Neural progenitor cell (in vitro differentiated cells): ENCODE measurements at regions not wholly inside any gene's neighbourhood (a gene's known extent, or its start where the extent isn't known, plus 50 kb on each side); places are given as distances from the start of the nearest gene placed in this dataset.

Source experiments
- DNase-seq: peaks from one replicate; pipeline ENCODE4 v3.0.0-alpha.2; 2016; ENCODE audit warnings: low spot score
- H2AFZ ChIP-seq: fragments of 200-600 bp; sonication (generic); replicated peaks from 2 replicates; pipeline ENCODE4 v1.6.1; 2016; ENCODE audit warnings: antibody characterized with exemption
- H3F3A ChIP-seq: fragments of 200-600 bp; sonication (generic); 2 replicates; pipeline ENCODE4 v1.6.1; 2016; ENCODE audit warnings: antibody characterized with exemption, low read depth
- H3K27ac ChIP-seq: fragments of 200-600 bp; sonication (generic); 2 replicates; pipeline ENCODE4 v1.5.1; 2016; ENCODE audit warnings: mild to moderate bottlenecking
- H3K27me3 ChIP-seq: fragments of 200-600 bp; sonication (generic); 2 replicates; pipeline ENCODE4 v1.6.1; 2016; ENCODE audit warnings: mild to moderate bottlenecking, moderate library complexity
- H3K36me3 ChIP-seq: fragments of 200-600 bp; sonication (generic); 2 replicates; pipeline ENCODE4 v1.5.1; 2016
- H3K4me1 ChIP-seq: fragments of 200-600 bp; sonication (generic); 2 replicates; pipeline ENCODE4 v1.6.1; 2016; ENCODE audit warnings: mixed run types
- H3K4me2 ChIP-seq: fragments of 200-600 bp; sonication (generic); 2 replicates; pipeline ENCODE4 v1.6.1; 2016
- H3K4me3 ChIP-seq: fragments of 200-600 bp; sonication (generic); 2 replicates; pipeline ENCODE4 v1.5.1; 2016
- H3K79me2 ChIP-seq: fragments of 200-600 bp; sonication (generic); 2 replicates; pipeline ENCODE4 v1.6.1; 2016; ENCODE audit warnings: low read depth
- H3K9ac ChIP-seq: fragments of 200-600 bp; sonication (generic); 2 replicates; pipeline ENCODE4 v1.6.1; 2016
- H3K9me3 ChIP-seq: fragments of 200-600 bp; sonication (generic); 2 replicates; pipeline ENCODE4 v1.5.1; 2016; ENCODE audit warnings: low read depth
- H4K20me1 ChIP-seq: fragments of 200-600 bp; sonication (generic); 2 replicates; pipeline ENCODE4 v1.6.1; 2016; ENCODE audit warnings: low read depth
- H3K27ac Mint-ChIP-seq: 3 replicates; pipeline ENCODE4 v1.8.0; 2021; ENCODE audit warnings: mixed read lengths
- H3K27me3 Mint-ChIP-seq: 2 replicates; pipeline ENCODE4 v1.8.0; 2022; ENCODE audit warnings: low read depth, mild to moderate bottlenecking, inconsistent platforms, moderate library complexity, mixed read lengths; ENCODE audit not compliant: insufficient read depth
- H3K36me3 Mint-ChIP-seq: 3 replicates; pipeline ENCODE4 v1.8.0; 2021; ENCODE audit warnings: mixed read lengths
- H3K4me1 Mint-ChIP-seq: 3 replicates; pipeline ENCODE4 v1.8.0; 2021; ENCODE audit warnings: mixed read lengths
- H3K4me3 Mint-ChIP-seq: 3 replicates; pipeline ENCODE4 v1.8.0; 2021; ENCODE audit warnings: mild to moderate bottlenecking, moderate library complexity, mixed read lengths
- H3K9me3 Mint-ChIP-seq: 3 replicates; pipeline ENCODE4 v1.8.0; 2020; ENCODE audit warnings: mixed read lengths
- EZH2 ChIP-seq: fragments of 200-600 bp; sonication (generic); IDR thresholded peaks from 2 replicates; pipeline ENCODE4 v1.6.1; 2017; ENCODE audit warnings: antibody characterized with exemption, mild to moderate bottlenecking, moderate library complexity
- EZH2phosphoT487 ChIP-seq: fragments of 200-600 bp; sonication (generic); IDR thresholded peaks from 2 replicates; pipeline ENCODE4 v1.6.1; 2017; ENCODE audit warnings: antibody characterized with exemption
- TF ChIP-seq, protein P1 (sequence below): fragments of 200-600 bp; sonication (generic); IDR thresholded peaks from 2 replicates; pipeline ENCODE4 v1.5.1; 2017; ENCODE audit warnings: antibody characterized with exemption, mild to moderate bottlenecking

DNA sequence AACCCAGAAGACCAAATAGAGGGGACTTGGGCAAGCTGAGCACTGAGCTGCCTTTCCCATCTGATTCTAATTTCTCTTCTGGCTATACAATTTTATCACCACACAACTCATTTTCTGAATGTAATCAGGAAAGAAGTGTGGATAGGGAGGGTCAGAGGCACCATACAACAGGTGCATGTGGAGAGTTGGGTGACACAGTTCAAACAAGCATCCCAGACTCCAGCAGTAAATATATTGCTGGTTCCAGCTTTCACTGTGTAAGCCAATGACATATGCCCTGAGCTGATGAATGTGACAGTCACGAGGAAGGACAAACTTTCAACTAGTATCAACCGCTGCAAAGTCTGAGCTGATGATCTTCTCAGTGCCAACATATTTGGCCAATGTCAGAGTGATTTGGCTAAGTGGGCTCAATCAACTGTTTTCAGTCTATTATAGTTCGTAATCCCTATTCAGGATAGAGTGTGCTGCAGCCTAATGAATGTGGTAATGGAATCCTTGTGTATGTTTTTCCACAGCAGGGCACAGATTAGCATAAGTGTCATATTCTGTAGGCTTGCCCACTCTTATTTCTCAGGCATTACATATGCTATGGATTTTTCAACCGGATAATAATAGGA lies 109.9 kb upstream of the MEIS1 start:
- H3F3A ChIP-seq: peaks cover 7% of the 10 kb centered on the region
- Mint-ChIP-seq H3K27me3 (peaks cover 5% of the 10 kb centered on the region), H3K4me3 (no peak overlapping the region), H3K36me3 (no peaks in the 10 kb centered on the region), H3K27ac (no peak overlapping the region), H3K9me3 (no peaks in the 10 kb centered on the region), H3K4me1 (peaks cover 40% of the 10 kb centered on the region)
- peaks cover 26% of the 10 kb centered on the region for H3K4me1 ChIP-seq
- H3K36me3 ChIP-seq: no peaks in the 10 kb centered on the region
- no peak overlapping the region for H2AFZ ChIP-seq
- no peak overlapping the region for H3K4me2 ChIP-seq
- no peaks in the 10 kb centered on the region for H4K20me1 ChIP-seq
- no peaks in the 10 kb centered on the region for H3K27me3 ChIP-seq
- H3K27ac ChIP-seq: no peak overlapping the region
- no peak for DNase-seq
- H3K9ac ChIP-seq: no peak overlapping the region
- TF ChIP-seq EZH2: no peak
- TF ChIP-seq EZH2phosphoT487: no peak
- TF ChIP-seq, protein P1, sequence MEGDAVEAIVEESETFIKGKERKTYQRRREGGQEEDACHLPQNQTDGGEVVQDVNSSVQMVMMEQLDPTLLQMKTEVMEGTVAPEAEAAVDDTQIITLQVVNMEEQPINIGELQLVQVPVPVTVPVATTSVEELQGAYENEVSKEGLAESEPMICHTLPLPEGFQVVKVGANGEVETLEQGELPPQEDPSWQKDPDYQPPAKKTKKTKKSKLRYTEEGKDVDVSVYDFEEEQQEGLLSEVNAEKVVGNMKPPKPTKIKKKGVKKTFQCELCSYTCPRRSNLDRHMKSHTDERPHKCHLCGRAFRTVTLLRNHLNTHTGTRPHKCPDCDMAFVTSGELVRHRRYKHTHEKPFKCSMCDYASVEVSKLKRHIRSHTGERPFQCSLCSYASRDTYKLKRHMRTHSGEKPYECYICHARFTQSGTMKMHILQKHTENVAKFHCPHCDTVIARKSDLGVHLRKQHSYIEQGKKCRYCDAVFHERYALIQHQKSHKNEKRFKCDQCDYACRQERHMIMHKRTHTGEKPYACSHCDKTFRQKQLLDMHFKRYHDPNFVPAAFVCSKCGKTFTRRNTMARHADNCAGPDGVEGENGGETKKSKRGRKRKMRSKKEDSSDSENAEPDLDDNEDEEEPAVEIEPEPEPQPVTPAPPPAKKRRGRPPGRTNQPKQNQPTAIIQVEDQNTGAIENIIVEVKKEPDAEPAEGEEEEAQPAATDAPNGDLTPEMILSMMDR: no peak
- H3K79me2 ChIP-seq: no peaks in the 10 kb centered on the region
- no peaks in the 10 kb centered on the region for H3K9me3 ChIP-seq
- H3K4me3 ChIP-seq: no peak overlapping the region

GRCh38 chr2:66324356-66324755 lies 110.6 kb upstream of the MEIS1 start:
- Mint-ChIP-seq H3K4me1 (peaks cover 37% of the 10 kb centered on the region), H3K4me3 (no peak overlapping the region), H3K9me3 (peaks cover under 1% of the 10 kb centered on the region), H3K27ac (no peak overlapping the region), H3K27me3 (peaks cover 5% of the 10 kb centered on the region), H3K36me3 (no peaks in the 10 kb centered on the region)
- Histone ChIP-seq H3K36me3 (no peaks in the 10 kb centered on the region), H3K27me3 (no peaks in the 10 kb centered on the region), H4K20me1 (no peaks in the 10 kb centered on the region), H3K4me1 (peaks cover 22% of the 10 kb centered on the region), H3K9ac (no peak overlapping the region), H3K4me3 (no peak overlapping the region), H3K4me2 (no peak overlapping the region), H3K27ac (no peak overlapping the region), H3K9me3 (no peaks in the 10 kb centered on the region), H3F3A (peaks cover 7% of the 10 kb centered on the region), H3K79me2 (no peaks in the 10 kb centered on the region), H2AFZ (no peak overlapping the region)
- TF ChIP-seq, protein P1: no peak
- TF ChIP-seq EZH2 (no peak), EZH2phosphoT487 (no peak)
- DNase-seq: no peak

DNA sequence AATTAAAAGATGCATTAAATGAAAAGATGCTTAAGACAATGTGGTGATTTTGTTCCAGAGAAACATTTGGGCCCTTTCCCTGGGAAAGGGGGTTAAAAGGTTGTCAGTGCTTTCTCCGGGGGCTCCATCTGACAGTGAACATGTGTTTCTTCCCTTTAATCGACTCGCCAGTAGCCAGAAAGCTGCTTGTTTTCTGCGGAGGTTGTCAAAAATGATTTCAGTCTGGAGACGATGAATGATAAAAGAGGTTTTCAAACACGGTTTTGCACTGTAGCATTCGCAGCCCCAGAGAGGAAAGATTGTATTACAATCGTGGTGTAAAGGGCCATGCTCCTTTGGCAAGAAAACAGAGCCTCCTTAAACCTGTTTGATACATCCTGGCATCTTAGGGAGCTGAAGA lies 111.5 kb upstream of the MEIS1 start:
- Histone ChIP-seq H2AFZ (peak overlapping the region; percentile 43), H3K4me3 (no peak overlapping the region), H3K79me2 (no peaks in the 10 kb centered on the region), H3K4me1 (peaks cover 25% of the 10 kb centered on the region), H3F3A (peaks cover 7% of the 10 kb centered on the region), H3K9ac (no peak overlapping the region), H3K9me3 (no peaks in the 10 kb centered on the region), H3K36me3 (no peaks in the 10 kb centered on the region), H3K4me2 (no peak overlapping the region), H4K20me1 (no peaks in the 10 kb centered on the region), H3K27me3 (no peaks in the 10 kb centered on the region), H3K27ac (no peak overlapping the region)
- H3K27ac Mint-ChIP-seq: peak overlapping the region; percentile 85
- no peaks in the 10 kb centered on the region for H3K36me3 Mint-ChIP-seq
- peaks cover 3% of the 10 kb centered on the region for H3K9me3 Mint-ChIP-seq
- H3K27me3 Mint-ChIP-seq: peaks cover 5% of the 10 kb centered on the region
- H3K4me1 Mint-ChIP-seq: peaks cover 43% of the 10 kb centered on the region
- H3K4me3 Mint-ChIP-seq: no peak overlapping the region
- no peak for DNase-seq
- TF ChIP-seq, protein P1: no peak
- TF ChIP-seq EZH2phosphoT487 (no peak), EZH2 (no peak)
